Lung (tissue), 11 donors: ENCODE measurements at regions not wholly inside any gene's neighbourhood (a gene's known extent, or its start where the extent isn't known, plus 50 kb on each side); places are given as distances from the start of the nearest gene placed in this dataset.

Experiments
- ATAC-seq: fragments of 200-7000 bp; cut with Tn5 transposase; one replicate; pipeline ENCODE4 v1.9.1; 2020; ENCODE audit warnings: moderate number of reproducible peaks; ENCODE audit not compliant: insufficient read depth, low FRiP score
- DNase-seq, 3 donors: peaks; one replicate each; pipeline ENCODE4 v3.0.0-alpha.2; 2013 to 2017
- H3K27ac ChIP-seq, 2 donors: one replicate each; pipeline ENCODE4 v1.5.1; 2013; ENCODE audit warnings: mild to moderate bottlenecking in 2 of 2, moderate library complexity in 2 of 2, control low read depth in 1 of 2, inconsistent platforms in 1 of 2, low read depth in 1 of 2, low read length in 1 of 2
- H3K27me3 ChIP-seq, 3 donors: one replicate each; pipeline ENCODE4 v1.5.1; 2013; ENCODE audit warnings: low read length in 2 of 3; ENCODE audit not compliant: control insufficient read depth in 3 of 3, insufficient read depth in 3 of 3
- H3K36me3 ChIP-seq, 4 donors: one replicate each; pipeline ENCODE4 v1.5.1; 2013; ENCODE audit warnings: low read length in 4 of 4, mild to moderate bottlenecking in 1 of 4, moderate library complexity in 1 of 4; ENCODE audit not compliant: control insufficient read depth in 4 of 4, insufficient read depth in 4 of 4
- H3K4me1 ChIP-seq, 5 donors: one replicate each; pipeline ENCODE4 v1.5.1; 2013; ENCODE audit warnings: low read length in 5 of 5, mild to moderate bottlenecking in 2 of 5, moderate library complexity in 1 of 5; ENCODE audit not compliant: control insufficient read depth in 5 of 5, insufficient read depth in 5 of 5
- H3K4me3 ChIP-seq: one replicate; pipeline ENCODE4 v1.5.1; 2013; ENCODE audit warnings: mild to moderate bottlenecking, control low read depth, moderate library complexity
- H3K9ac ChIP-seq, 2 donors: one replicate each; pipeline ENCODE4 v1.5.1; 2013; ENCODE audit warnings: low read length in 2 of 2, control low read depth in 1 of 2; ENCODE audit not compliant: insufficient read depth in 1 of 2
- H3K9me3 ChIP-seq, 4 donors: one replicate each; pipeline ENCODE4 v1.5.1; 2013; ENCODE audit warnings: low read length in 3 of 4, mild to moderate bottlenecking in 1 of 4, moderate library complexity in 1 of 4; ENCODE audit not compliant: control insufficient read depth in 4 of 4, insufficient read depth in 3 of 4
- WGBS, 2 donors: extraction: QIAGEN DNeasy Blood & Tissue Kit; methylation state at CpG; one replicate each; pipeline ENCODE4 v1.1.7; 2013; 5-methylcytosine and 5-hydroxymethylcytosine counted together
- TF ChIP-seq, protein P1 (sequence below): IDR thresholded peaks from 2 replicates; pipeline ENCODE4 v1.5.1; 2012; ENCODE audit warnings: mild to moderate bottlenecking; ENCODE audit errors: control extremely low read depth, extremely low read depth
- donor health status: control.
- donor health status: control.
- donor health status: Bipolar disorder and iron deficiency.
- donor health status: healthy.
- donor health status: DM: yes; HTN: yes; CAD: no.

DNA sequence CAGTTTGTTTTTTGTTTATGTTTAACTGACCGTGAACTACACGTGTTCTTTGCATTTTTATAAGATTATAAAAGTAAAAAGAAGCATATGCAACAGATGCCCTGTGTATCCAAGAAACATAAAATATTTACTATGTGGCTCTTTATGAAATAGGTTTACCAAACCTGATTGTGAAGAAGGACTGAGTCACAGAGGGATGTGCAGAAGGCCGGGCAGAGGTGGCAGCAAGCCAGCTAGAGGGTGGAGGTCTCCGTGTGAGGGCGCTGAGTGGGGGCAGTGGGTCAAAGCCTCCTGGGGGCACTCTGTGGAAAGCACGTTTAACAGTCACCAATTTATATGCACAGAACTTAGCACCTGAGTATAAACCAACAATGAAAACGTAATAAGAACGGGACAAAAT, 97.2 kb downstream of the TMEM18 start:
- ATAC-seq, result no peak
- Histone ChIP-seq H3K27ac (no peak overlapping the region), H3K9me3 (peaks cover 0 to 11% (median 4%) of the 10 kb centered on the region in 4 donors), H3K36me3 (no peaks in the 10 kb centered on the region), H3K4me3 (no peak overlapping the region), H3K9ac (no peak overlapping the region), H3K4me1 (no peaks in the 10 kb centered on the region), H3K27me3 (no peaks in the 10 kb centered on the region)
- DNase-seq, result no peak
- TF ChIP-seq, protein P1, sequence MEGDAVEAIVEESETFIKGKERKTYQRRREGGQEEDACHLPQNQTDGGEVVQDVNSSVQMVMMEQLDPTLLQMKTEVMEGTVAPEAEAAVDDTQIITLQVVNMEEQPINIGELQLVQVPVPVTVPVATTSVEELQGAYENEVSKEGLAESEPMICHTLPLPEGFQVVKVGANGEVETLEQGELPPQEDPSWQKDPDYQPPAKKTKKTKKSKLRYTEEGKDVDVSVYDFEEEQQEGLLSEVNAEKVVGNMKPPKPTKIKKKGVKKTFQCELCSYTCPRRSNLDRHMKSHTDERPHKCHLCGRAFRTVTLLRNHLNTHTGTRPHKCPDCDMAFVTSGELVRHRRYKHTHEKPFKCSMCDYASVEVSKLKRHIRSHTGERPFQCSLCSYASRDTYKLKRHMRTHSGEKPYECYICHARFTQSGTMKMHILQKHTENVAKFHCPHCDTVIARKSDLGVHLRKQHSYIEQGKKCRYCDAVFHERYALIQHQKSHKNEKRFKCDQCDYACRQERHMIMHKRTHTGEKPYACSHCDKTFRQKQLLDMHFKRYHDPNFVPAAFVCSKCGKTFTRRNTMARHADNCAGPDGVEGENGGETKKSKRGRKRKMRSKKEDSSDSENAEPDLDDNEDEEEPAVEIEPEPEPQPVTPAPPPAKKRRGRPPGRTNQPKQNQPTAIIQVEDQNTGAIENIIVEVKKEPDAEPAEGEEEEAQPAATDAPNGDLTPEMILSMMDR, result no peak
- WGBS, 2 donors, result 67 to 81% methylated on average over 8 of the region's 8 CpGs

DNA sequence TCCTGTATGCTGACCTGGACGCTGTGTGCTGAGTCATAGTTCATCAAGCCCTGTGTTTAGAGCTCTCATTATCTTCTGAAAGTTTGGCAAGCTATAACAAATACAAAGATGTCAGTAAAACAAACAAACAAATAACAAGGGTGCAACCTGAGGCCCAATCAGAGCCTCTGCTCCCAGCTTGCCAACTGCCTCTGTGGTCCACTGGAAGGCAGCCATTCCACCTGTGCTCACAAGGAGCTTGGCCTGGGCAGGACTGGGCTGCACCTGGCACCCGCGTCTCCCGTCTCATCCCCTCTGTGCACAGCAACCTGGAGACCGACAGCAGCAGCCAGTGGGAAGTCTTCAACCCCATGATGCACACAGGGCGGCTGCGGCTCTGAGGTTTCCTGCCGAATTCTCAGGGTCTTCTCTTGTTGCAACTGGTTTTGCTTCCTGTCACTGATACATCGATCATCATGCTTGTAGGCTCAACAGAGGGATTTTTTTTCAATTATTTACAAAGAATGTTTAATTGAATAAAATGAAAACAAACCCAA, 97.8 kb downstream of the TMEM18 start:
- TF ChIP-seq, protein P1, result no peak
- Histone ChIP-seq H3K9me3 (peaks cover 0 to 11% (median 4%) of the 10 kb centered on the region in 4 donors), H3K27me3 (no peaks in the 10 kb centered on the region), H3K9ac (no peak overlapping the region), H3K27ac (no peak overlapping the region), H3K4me3 (no peak overlapping the region), H3K36me3 (no peaks in the 10 kb centered on the region), H3K4me1 (no peaks in the 10 kb centered on the region)
- 88 to 89% methylated on average over 9 of the region's 9 CpGs for WGBS, 2 donors
- DNase-seq (no peak), ATAC-seq (no peak)

DNA sequence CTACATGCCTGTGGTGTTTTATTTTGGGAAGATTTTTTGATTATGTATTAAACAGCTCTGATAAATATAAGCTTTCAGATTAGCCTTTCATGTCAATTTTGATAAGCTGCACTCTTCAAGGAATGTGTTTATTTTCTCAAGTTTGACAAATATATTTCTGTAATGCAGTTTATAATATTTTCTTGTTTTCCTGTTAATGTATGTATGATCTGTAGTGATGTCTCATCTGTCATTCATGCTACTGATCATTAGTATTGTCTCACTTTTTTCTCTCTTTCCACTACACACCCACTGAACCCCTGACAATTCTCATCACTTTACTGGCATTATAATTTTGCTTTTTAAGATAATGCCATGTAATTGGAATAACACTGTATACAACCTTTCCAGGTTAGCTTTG, 100.9 kb downstream of the TMEM18 start:
- peaks cover 0 to 11% (median 5%) of the 10 kb centered on the region in 4 donors for H3K9me3 ChIP-seq
- no peak for ATAC-seq
- H3K27me3 ChIP-seq, result no peaks in the 10 kb centered on the region
- no peak for DNase-seq
- TF ChIP-seq, protein P1, result no peak
- no peak overlapping the region for H3K9ac ChIP-seq
- no peaks in the 10 kb centered on the region for H3K36me3 ChIP-seq
- no peak overlapping the region for H3K4me3 ChIP-seq
- H3K4me1 ChIP-seq, result no peaks in the 10 kb centered on the region
- no peak overlapping the region for H3K27ac ChIP-seq

DNA sequence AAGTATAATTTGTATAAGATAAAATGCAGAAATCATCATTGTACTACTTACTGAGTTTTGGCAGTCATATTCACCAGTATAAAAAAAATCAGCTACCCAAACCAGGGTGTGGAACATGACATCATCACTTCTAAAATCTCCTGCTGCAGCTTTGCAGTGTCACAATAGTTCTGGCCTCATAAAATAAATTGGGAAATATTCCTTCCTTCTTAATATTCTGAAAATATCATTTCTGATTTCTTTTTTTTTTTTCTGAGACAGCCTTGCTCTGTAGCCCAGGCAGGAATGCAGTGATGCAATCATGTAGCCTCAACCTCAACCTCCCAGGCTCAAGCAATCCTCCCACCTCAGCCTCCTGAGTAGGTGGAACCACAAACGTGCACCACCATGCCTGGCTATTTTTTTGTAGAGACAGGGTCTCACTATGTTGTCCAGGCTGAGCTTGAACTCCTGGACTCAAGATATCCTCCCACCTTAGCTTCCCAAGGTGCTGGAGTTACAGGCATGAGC, 101.4 kb downstream of the TMEM18 start:
- 44 to 81% methylated on average over 1 of the region's 1 CpG for WGBS, 2 donors
- H3K4me1 ChIP-seq, result no peaks in the 10 kb centered on the region
- H3K9ac ChIP-seq, result no peak overlapping the region
- TF ChIP-seq, protein P1, result no peak
- ATAC-seq (no peak), DNase-seq (no peak)
- no peaks in the 10 kb centered on the region for H3K27me3 ChIP-seq
- no peaks in the 10 kb centered on the region for H3K36me3 ChIP-seq
- H3K27ac ChIP-seq, result no peak overlapping the region
- H3K4me3 ChIP-seq, result no peak overlapping the region
- peaks cover 0 to 13% (median 5%) of the 10 kb centered on the region in 4 donors for H3K9me3 ChIP-seq
